GM19240 (cell line): ENCODE measurements at regions not wholly inside any gene's neighbourhood (a gene's known extent, or its start where the extent isn't known, plus 50 kb on each side); places are given as distances from the start of the nearest gene placed in this dataset.
A peak's percentile ranks its signal among the peaks of the same experiment; 100 is the strongest.

Experiments used
- DNase-seq: peaks from one replicate; pipeline ENCODE4 v3.0.0; 2011; ENCODE audit warnings: low spot score; ENCODE audit not compliant: insufficient read length

GRCh38 chr5:103347716-103348423 is 89.3 kb downstream of the MACIR start:
- DNase-seq = no peak

GRCh38 chr5:103346162-103346748 is 87.7 kb downstream of the MACIR start:
- no peak for DNase-seq

GRCh38 chr5:103345461-103345860 is 86.9 kb downstream of the MACIR start:
- DNase-seq = no peak

- peak; percentile 29 for DNase-seq
Measured at GRCh38 chr5:103340717-103341388, 82.3 kb downstream of the MACIR start.

GRCh38 chr5:103340132-103340531 is 81.6 kb downstream of the MACIR start:
- DNase-seq = no peak

- no peak for DNase-seq
Measured at GRCh38 chr5:103336941-103337340, 78.4 kb downstream of the MACIR start.

GRCh38 chr5:103333376-103333775 is 74.8 kb downstream of the MACIR start:
- no peak for DNase-seq

- DNase-seq = no peak
Measured at GRCh38 chr5:103330875-103331274, 72.3 kb downstream of the MACIR start.
